Activated naive CD8-positive, alpha-beta T cell treated with anti-CD3 and anti-CD28 coated beads, Interleukin-2, amount 50 U/mL, for 24 hours (primary cell): ENCODE measurements at regions not wholly inside any gene's neighbourhood (a gene's known extent, or its start where the extent isn't known, plus 50 kb on each side); places are given as distances from the start of the nearest gene placed in this dataset.

Experiments
- ATAC-seq: fragments of 150-1000 bp; cut with Tn5 transposase; one replicate; pipeline ENCODE4 v1.10.0; 2021
- DNase-seq: peaks from one replicate; pipeline ENCODE4 v3.0.0; 2021
- H3K27ac Mint-ChIP-seq: one replicate; pipeline ENCODE4 v1.8.0; 2021; ENCODE audit warnings: mild to moderate bottlenecking, mixed read lengths
- H3K27me3 Mint-ChIP-seq: one replicate; pipeline ENCODE4 v1.8.0; 2021; ENCODE audit warnings: mixed read lengths
- H3K36me3 Mint-ChIP-seq: one replicate; pipeline ENCODE4 v1.8.0; 2021; ENCODE audit warnings: low read depth, mixed read lengths
- H3K4me1 Mint-ChIP-seq: one replicate; pipeline ENCODE4 v1.8.0; 2021; ENCODE audit warnings: mixed read lengths
- H3K4me3 Mint-ChIP-seq: one replicate; pipeline ENCODE4 v1.8.0; 2021; ENCODE audit warnings: mild to moderate bottlenecking, moderate library complexity, mixed read lengths
- H3K9me3 Mint-ChIP-seq: one replicate; pipeline ENCODE4 v1.8.0; 2021; ENCODE audit warnings: mixed read lengths

DNA sequence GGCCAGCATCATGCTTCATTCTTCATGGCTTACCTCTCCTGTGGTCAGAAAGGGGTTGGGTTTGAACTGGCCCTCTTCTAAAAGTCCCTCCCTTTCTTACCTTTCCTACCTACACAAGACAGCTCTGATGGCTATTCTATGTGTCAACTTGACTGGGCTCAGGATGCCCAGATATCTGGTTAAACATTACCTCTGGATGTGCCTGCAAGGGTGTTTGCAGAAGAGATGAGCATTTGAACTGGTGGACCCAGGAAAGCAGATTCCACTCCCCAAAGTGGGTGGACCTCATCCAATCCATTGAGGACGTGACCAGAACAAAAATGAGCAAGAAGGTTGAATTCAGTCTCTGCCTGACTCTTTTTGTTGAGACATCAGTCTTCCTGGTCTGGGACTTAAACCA lies 79.0 kb upstream of the TCF7L2 start:
- Mint-ChIP-seq H3K27me3 (peaks cover 3% of the 10 kb centered on the region), H3K36me3 (no peaks in the 10 kb centered on the region), H3K4me3 (no peak overlapping the region), H3K4me1 (peaks cover 3% of the 10 kb centered on the region), H3K9me3 (peaks cover 15% of the 10 kb centered on the region), H3K27ac (no peak overlapping the region)
- DNase-seq (no peak), ATAC-seq (no peak)

GRCh38 chr10:112872728-112873127 lies 77.3 kb upstream of the TCF7L2 start:
- peaks cover 5% of the 10 kb centered on the region for H3K27me3 Mint-ChIP-seq
- no peaks in the 10 kb centered on the region for H3K36me3 Mint-ChIP-seq
- ATAC-seq = no peak
- peaks cover 3% of the 10 kb centered on the region for H3K4me1 Mint-ChIP-seq
- H3K9me3 Mint-ChIP-seq = peaks cover 15% of the 10 kb centered on the region
- no peak for DNase-seq
- H3K27ac Mint-ChIP-seq = no peak overlapping the region
- no peak overlapping the region for H3K4me3 Mint-ChIP-seq

DNA sequence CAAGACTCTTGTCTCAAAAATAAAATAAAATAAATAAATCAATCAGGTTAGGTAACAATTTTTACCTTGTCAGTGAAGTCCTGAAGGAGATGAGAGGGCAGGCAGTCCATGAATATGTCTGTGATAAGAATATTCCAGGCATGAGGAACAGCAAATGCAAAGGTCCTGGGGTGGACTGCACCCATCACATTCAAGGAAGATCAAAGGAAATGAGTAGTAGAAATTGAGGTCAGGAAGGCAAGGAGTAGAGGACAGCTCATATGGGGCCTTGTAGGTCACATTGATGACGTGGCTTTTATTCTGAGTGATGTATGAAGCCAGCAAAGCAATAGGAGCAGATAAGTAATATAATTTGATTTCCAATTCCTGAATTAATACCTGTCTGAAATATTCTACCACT lies 76.5 kb upstream of the TCF7L2 start:
- DNase-seq (no peak), ATAC-seq (no peak)
- no peak overlapping the region for H3K27ac Mint-ChIP-seq
- H3K27me3 Mint-ChIP-seq = peaks cover 5% of the 10 kb centered on the region
- peaks cover 3% of the 10 kb centered on the region for H3K4me1 Mint-ChIP-seq
- peaks cover 15% of the 10 kb centered on the region for H3K9me3 Mint-ChIP-seq
- no peak overlapping the region for H3K4me3 Mint-ChIP-seq
- H3K36me3 Mint-ChIP-seq = no peaks in the 10 kb centered on the region

DNA sequence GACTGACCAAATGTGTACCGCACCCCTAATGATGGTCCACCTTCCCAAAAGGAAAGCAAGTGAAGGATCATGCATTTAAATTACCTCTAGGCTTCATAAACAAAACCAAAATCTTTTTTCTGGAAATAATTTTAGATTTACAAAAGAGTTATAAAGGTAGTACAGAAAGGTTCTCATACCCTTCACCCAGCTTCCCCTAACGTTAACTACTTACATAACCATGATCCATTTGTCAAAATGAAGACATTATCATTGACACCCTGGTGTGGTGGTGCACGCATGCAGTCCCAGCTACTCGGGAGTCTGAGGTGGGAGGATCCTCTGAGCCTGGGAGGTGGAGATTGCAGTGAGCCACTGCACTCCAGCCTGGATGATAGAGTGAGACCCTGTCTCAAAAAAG lies 75.1 kb upstream of the TCF7L2 start:
- Mint-ChIP-seq H3K27me3 (peaks cover 5% of the 10 kb centered on the region), H3K4me3 (no peak overlapping the region), H3K27ac (no peak overlapping the region), H3K36me3 (no peaks in the 10 kb centered on the region), H3K4me1 (peaks cover 3% of the 10 kb centered on the region), H3K9me3 (peaks cover 15% of the 10 kb centered on the region)
- ATAC-seq (no peak), DNase-seq (no peak)

- H3K4me1 Mint-ChIP-seq = peaks cover 3% of the 10 kb centered on the region
- peak; percentile 72 for ATAC-seq
These were observed 74.4 kb upstream of the TCF7L2 start for GRCh38 chr10:112875476-112876267.

DNA sequence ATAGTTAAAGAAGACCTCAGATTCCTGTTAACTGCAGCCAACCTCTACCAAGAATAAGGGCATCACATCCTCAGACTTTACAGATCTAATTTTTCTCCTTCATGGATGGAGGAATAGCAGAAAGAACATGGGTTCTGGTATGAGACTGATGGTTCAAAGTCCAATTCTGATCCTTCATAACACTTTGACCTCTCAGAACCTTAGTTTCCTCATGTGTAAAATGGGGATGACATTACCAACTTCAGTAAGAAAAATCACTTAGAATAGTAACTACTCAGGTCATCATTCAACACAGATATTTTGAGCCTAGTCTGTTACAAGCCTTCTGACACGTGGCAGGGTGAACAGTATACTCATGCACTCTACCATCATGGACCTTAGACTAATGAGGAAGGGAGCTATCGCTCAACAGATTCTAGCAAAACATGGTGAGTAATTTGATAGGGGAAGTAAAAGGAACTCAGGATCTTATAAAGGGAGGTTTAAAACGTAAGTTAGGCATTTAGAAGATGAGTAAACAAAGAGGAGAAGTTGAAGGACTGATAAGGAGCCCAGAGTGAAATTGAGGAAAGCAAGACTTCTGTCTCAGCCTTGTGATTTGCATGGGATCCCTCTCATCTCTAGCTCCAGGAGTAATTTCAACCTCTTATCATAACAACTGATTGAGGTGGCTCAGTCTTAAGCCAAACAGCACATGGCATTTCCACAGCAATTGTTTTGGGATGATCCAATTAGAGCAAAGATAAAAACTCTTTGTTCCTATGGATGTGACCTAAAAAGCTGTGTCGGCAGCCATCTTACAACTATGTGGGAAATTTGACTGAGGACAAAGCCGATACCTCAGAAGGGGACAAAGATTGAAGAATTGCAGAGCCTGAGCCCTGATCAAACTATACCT lies 69.2 kb upstream of the TCF7L2 start:
- ATAC-seq = no peak
- Mint-ChIP-seq H3K27ac (no peak overlapping the region), H3K36me3 (peaks cover 3% of the 10 kb centered on the region), H3K27me3 (peaks cover 8% of the 10 kb centered on the region), H3K9me3 (peaks cover 10% of the 10 kb centered on the region), H3K4me1 (no peaks in the 10 kb centered on the region), H3K4me3 (no peak overlapping the region)
- no peak for DNase-seq

More at GRCh38 chr10:112875476-112876267, 74.4 kb upstream of the TCF7L2 start:
- H3K4me3 Mint-ChIP-seq = no peak overlapping the region
- H3K9me3 Mint-ChIP-seq = peaks cover 15% of the 10 kb centered on the region
- H3K27me3 Mint-ChIP-seq = peaks cover 5% of the 10 kb centered on the region
- no peak overlapping the region for H3K27ac Mint-ChIP-seq
- H3K36me3 Mint-ChIP-seq = no peaks in the 10 kb centered on the region
- DNase-seq = peak; percentile 15

- no peaks in the 10 kb centered on the region for H3K4me1 Mint-ChIP-seq
- H3K36me3 Mint-ChIP-seq = peaks cover 3% of the 10 kb centered on the region
- no peak overlapping the region for H3K4me3 Mint-ChIP-seq
- ATAC-seq = no peak
- H3K27me3 Mint-ChIP-seq = peaks cover 6% of the 10 kb centered on the region
- peaks cover 10% of the 10 kb centered on the region for H3K9me3 Mint-ChIP-seq
- no peak overlapping the region for H3K27ac Mint-ChIP-seq
- no peak for DNase-seq
These were observed 66.5 kb upstream of the TCF7L2 start for GRCh38 chr10:112883360-112884178.

DNA sequence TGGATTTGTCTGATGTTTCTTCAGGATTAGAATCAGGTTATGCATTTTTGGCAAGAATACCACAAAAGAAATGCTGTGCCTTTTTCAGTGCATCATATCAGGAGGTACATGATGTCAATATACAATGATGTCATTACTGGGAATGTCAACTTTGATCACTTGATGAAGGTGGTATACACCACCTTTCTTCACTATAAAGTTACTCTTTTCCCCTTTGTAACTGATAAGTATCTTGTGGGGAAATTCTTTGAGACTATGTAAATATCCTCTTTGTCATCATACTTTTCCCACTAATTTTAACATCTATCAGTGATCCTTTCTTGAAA lies 65.9 kb upstream of the TCF7L2 start:
- no peaks in the 10 kb centered on the region for H3K4me1 Mint-ChIP-seq
- H3K27ac Mint-ChIP-seq = no peak overlapping the region
- H3K4me3 Mint-ChIP-seq = no peak overlapping the region
- ATAC-seq (no peak), DNase-seq (no peak)
- H3K36me3 Mint-ChIP-seq = peaks cover 3% of the 10 kb centered on the region
- H3K9me3 Mint-ChIP-seq = peaks cover 10% of the 10 kb centered on the region
- H3K27me3 Mint-ChIP-seq = peaks cover 6% of the 10 kb centered on the region

DNA sequence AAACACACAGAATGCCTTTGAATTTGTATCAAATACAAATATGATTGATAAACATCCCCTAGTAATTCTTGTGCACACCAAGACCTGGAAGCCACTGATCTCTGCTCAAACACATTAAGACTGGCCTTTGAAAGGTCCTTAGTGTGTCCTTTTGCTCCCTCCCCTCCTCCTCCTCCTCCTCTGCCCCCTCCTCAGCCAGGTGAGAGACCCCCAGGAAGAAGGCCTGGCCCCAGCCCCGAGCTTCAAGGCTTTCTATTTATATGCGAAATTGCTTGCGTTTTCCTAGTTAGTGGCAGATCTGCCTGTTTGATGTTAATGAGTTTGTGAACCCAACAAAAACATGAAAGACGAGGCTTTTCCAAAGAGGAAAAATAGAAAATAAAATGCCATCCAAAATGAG lies 63.6 kb upstream of the TCF7L2 start:
- Mint-ChIP-seq H3K4me3 (no peak overlapping the region), H3K4me1 (no peaks in the 10 kb centered on the region), H3K36me3 (peaks cover 3% of the 10 kb centered on the region), H3K27ac (no peak overlapping the region), H3K9me3 (peaks cover 10% of the 10 kb centered on the region), H3K27me3 (peaks cover 6% of the 10 kb centered on the region)
- ATAC-seq (no peak), DNase-seq (no peak)

DNA sequence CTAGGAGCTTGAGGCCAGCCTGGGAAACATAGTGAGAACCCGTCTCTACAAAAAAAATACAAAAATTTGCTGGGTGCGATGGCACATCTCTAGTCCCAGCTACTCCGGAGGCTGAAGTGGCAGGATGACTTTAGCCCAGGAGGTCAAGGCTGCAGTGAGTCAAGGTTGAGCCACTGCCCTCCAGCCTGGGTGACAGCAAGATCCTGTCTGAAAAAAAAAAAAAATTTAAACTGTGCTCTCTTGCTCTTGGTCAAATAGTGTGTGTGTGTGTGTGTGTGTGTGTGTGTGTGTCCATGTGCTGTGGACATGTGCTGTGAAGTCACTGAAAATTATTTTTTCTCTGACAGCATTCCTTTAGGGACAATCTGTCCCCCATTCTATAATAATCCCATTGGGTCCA lies 62.1 kb upstream of the TCF7L2 start:
- H3K36me3 Mint-ChIP-seq = peaks cover 3% of the 10 kb centered on the region
- H3K4me3 Mint-ChIP-seq = no peak overlapping the region
- DNase-seq (no peak), ATAC-seq (no peak)
- H3K9me3 Mint-ChIP-seq = peaks cover 12% of the 10 kb centered on the region
- no peaks in the 10 kb centered on the region for H3K4me1 Mint-ChIP-seq
- H3K27me3 Mint-ChIP-seq = peaks cover 4% of the 10 kb centered on the region
- H3K27ac Mint-ChIP-seq = no peak overlapping the region

DNA sequence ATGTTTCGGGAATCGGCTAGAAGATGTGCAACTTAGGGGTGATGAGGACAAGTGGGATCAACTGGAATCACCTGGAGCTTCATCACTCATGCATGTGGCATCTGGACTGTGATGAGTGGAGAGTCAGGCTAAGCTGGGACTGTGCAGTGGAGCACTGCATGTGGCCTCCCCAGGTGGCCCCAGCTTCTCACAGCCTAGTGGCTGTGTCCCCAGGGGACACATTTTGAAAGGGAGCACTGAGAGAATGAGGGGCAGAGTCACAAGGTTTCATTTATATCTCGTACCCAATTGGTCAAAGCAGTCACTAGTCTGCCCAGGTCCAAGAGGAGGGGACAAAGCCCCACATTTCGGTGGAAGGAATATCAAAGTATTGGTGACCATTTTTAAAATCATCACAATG lies 54.8 kb upstream of the TCF7L2 start:
- Mint-ChIP-seq H3K27me3 (peaks cover 2% of the 10 kb centered on the region), H3K27ac (no peak overlapping the region), H3K4me1 (no peaks in the 10 kb centered on the region), H3K9me3 (peaks cover 4% of the 10 kb centered on the region), H3K36me3 (no peaks in the 10 kb centered on the region), H3K4me3 (no peak overlapping the region)
- DNase-seq (no peak), ATAC-seq (no peak)

DNA sequence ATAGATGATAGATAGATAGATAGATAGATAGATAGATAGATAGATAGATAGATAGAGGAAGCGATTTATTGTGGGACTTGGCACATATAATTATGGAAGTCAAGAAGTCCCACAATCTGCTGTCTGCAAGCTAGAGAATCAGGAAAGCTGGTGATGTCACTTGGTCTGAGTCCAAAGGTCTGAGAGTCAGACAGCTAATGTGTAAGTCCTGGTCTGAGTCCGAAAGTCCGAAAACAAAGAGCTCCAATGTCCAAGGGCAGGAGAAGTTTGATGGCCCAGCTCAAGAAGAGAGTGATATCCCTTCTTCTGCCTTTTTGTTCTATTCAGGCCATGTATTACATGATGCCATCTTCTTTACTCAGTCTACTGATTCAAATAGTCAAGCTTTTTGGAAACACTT lies 53.8 kb upstream of the TCF7L2 start:
- H3K27me3 Mint-ChIP-seq = peaks cover 2% of the 10 kb centered on the region

GRCh38 chr10:112896722-112897121 lies 53.3 kb upstream of the TCF7L2 start:
- H3K4me3 Mint-ChIP-seq = no peak overlapping the region
- ATAC-seq (no peak), DNase-seq (no peak)

More for the DNA sequence above, 53.8 kb upstream of the TCF7L2 start:
- Mint-ChIP-seq H3K36me3 (no peaks in the 10 kb centered on the region), H3K4me3 (no peak overlapping the region), H3K4me1 (no peaks in the 10 kb centered on the region), H3K9me3 (peaks cover 4% of the 10 kb centered on the region), H3K27ac (no peak overlapping the region)
- ATAC-seq (no peak), DNase-seq (no peak)

DNA sequence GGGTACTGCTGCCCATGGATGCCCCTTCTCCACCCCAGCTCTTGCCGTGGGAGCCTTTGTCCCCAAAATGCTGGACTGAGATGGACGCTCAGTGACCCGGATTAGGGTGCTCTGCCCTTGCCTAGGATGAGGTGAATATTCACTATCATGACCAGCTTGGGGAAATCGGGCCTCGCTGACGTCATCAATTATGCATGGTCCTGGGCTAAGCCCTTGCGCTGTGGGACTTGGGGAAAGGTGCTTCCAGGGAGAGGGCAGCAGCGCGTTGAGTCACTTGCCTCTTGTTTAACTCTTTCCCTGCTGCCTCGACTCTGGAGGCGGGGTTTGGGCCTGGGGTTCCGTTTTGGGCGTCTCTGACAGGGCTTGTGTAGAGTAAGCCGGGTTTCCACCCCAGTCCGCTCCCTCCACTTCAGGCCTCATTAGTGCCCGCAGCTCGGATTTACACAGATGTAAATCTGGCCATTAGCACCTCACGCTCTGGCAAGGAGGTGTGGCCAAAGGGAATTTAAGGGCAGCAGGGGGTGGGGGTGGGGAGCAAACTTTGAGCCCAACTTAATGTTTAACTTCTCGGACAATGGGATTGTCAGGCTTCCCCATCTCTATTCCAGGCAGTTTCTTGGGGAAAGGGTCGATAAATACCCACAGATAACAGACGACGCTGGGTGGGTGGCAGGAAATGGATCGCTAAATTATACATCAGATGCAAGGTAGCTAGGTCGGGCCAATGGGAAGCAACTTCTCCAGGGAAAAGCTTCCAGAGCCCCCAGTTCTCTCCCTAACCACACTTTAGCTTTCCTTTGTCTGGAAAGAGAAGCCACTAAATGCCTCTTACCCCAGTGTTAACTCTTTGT lies 51.3 kb upstream of the TCF7L2 start:
- no peaks in the 10 kb centered on the region for H3K36me3 Mint-ChIP-seq
- H3K4me1 Mint-ChIP-seq = no peaks in the 10 kb centered on the region
- no peak overlapping the region for H3K27ac Mint-ChIP-seq

More at GRCh38 chr10:112896722-112897121, 53.3 kb upstream of the TCF7L2 start:
- peaks cover 4% of the 10 kb centered on the region for H3K9me3 Mint-ChIP-seq
- no peaks in the 10 kb centered on the region for H3K36me3 Mint-ChIP-seq
- no peak overlapping the region for H3K27ac Mint-ChIP-seq
- H3K27me3 Mint-ChIP-seq = peaks cover 2% of the 10 kb centered on the region
- H3K4me1 Mint-ChIP-seq = no peaks in the 10 kb centered on the region

More for the DNA sequence above, 51.3 kb upstream of the TCF7L2 start:
- Mint-ChIP-seq H3K4me3 (no peak overlapping the region), H3K27me3 (peaks cover 4% of the 10 kb centered on the region), H3K9me3 (no peaks in the 10 kb centered on the region)
- no peak for DNase-seq
- no peak for ATAC-seq
